Left ventricle myocardium inferior (tissue), 1 donor: ENCODE measurements at regions not wholly inside any gene's neighbourhood (a gene's known extent, or its start where the extent isn't known, plus 50 kb on each side); places are given as distances from the start of the nearest gene placed in this dataset.

Experiments
- DNase-seq: peaks from one replicate; pipeline ENCODE4 v3.0.0-alpha.2; 2020
- H3K27ac ChIP-seq: fragments of 200-600 bp; replicated peaks from 2 replicates; pipeline ENCODE4 v1.8.0; 2021
- H3K27me3 ChIP-seq: fragments of 200-600 bp; 2 replicates; pipeline ENCODE4 v1.8.0; 2021; ENCODE audit warnings: low read depth
- H3K36me3 ChIP-seq: fragments of 200-600 bp; 2 replicates; pipeline ENCODE4 v1.8.0; 2021
- H3K4me1 ChIP-seq: fragments of 200-600 bp; 2 replicates; pipeline ENCODE4 v1.8.0; 2021
- H3K4me3 ChIP-seq: fragments of 200-600 bp; 2 replicates; pipeline ENCODE4 v1.8.0; 2021; ENCODE audit warnings: mild to moderate bottlenecking, moderate library complexity
- H3K9me3 ChIP-seq: fragments of 200-600 bp; replicated peaks from 2 replicates; pipeline ENCODE4 v1.8.0; 2021
- CTCF ChIP-seq: fragments of 200-600 bp; IDR thresholded peaks from 2 replicates; pipeline ENCODE4 v1.8.0; 2021; ENCODE audit warnings: antibody characterized with exemption, mild to moderate bottlenecking, borderline replicate concordance
- intact Hi-C: fragments of 100-400 bp; cut with micrococcal nuclease; formaldehyde crosslinking; loops from one replicate; pipeline ENCODE4 v1.11.0; 2022
- donor health status: DM: no; HTN: yes; CAD: no; lungs with severe emphysema.

- no peaks in the 10 kb centered on the region for H3K9me3 ChIP-seq
- H3K4me3 ChIP-seq, result no peak overlapping the region
- H3K36me3 ChIP-seq, result no peaks in the 10 kb centered on the region
- no peak for TF ChIP-seq CTCF
- no peak for DNase-seq
- intact Hi-C loops, result no loop called here
- no peaks in the 10 kb centered on the region for H3K4me1 ChIP-seq
- H3K27ac ChIP-seq, result no peak overlapping the region
- no peaks in the 10 kb centered on the region for H3K27me3 ChIP-seq
Measured at GRCh38 chr1:213492161-213493041, 441.4 kb downstream of the RPS6KC1 start.

GRCh38 chr1:213499444-213499843 is 448.4 kb downstream of the RPS6KC1 start:
- no peaks in the 10 kb centered on the region for H3K36me3 ChIP-seq
- DNase-seq, result no peak
- no peaks in the 10 kb centered on the region for H3K4me1 ChIP-seq
- TF ChIP-seq CTCF, result no peak
- no peak overlapping the region for H3K27ac ChIP-seq
- no peaks in the 10 kb centered on the region for H3K27me3 ChIP-seq
- intact Hi-C loops, result no loop called here
- H3K9me3 ChIP-seq, result peaks cover 17% of the 10 kb centered on the region
- no peak overlapping the region for H3K4me3 ChIP-seq

GRCh38 chr1:213507472-213508223 is 456.6 kb downstream of the RPS6KC1 start:
- H3K4me1 ChIP-seq, result no peaks in the 10 kb centered on the region
- no peak for TF ChIP-seq CTCF
- no peak for DNase-seq
- intact Hi-C loops, result no loop called here
- H3K4me3 ChIP-seq, result no peak overlapping the region
- H3K9me3 ChIP-seq, result peaks cover 26% of the 10 kb centered on the region
- no peak overlapping the region for H3K27ac ChIP-seq
- no peaks in the 10 kb centered on the region for H3K36me3 ChIP-seq
- H3K27me3 ChIP-seq, result no peaks in the 10 kb centered on the region

- no peak for TF ChIP-seq CTCF
- H3K9me3 ChIP-seq, result no peaks in the 10 kb centered on the region
- H3K36me3 ChIP-seq, result no peaks in the 10 kb centered on the region
- no peaks in the 10 kb centered on the region for H3K4me1 ChIP-seq
- no peak for DNase-seq
- no peak overlapping the region for H3K27ac ChIP-seq
- no peaks in the 10 kb centered on the region for H3K27me3 ChIP-seq
- intact Hi-C loops, result no loop called here
- H3K4me3 ChIP-seq, result no peak overlapping the region
Measured at GRCh38 chr1:213511173-213511572, 460.1 kb downstream of the RPS6KC1 start.

GRCh38 chr1:213512316-213512715 is 461.3 kb downstream of the RPS6KC1 start:
- Histone ChIP-seq H3K27ac (no peak overlapping the region), H3K36me3 (no peaks in the 10 kb centered on the region), H3K4me1 (no peaks in the 10 kb centered on the region), H3K27me3 (no peaks in the 10 kb centered on the region), H3K9me3 (no peaks in the 10 kb centered on the region), H3K4me3 (no peak overlapping the region)
- intact Hi-C loops, result no loop called here
- no peak for TF ChIP-seq CTCF
- DNase-seq, result no peak
